ENCODE measurements at regions not wholly inside any gene's neighbourhood (a gene's known extent, or its start where the extent isn't known, plus 50 kb on each side); places are given as distances from the start of the nearest gene placed in this dataset.

DNA sequence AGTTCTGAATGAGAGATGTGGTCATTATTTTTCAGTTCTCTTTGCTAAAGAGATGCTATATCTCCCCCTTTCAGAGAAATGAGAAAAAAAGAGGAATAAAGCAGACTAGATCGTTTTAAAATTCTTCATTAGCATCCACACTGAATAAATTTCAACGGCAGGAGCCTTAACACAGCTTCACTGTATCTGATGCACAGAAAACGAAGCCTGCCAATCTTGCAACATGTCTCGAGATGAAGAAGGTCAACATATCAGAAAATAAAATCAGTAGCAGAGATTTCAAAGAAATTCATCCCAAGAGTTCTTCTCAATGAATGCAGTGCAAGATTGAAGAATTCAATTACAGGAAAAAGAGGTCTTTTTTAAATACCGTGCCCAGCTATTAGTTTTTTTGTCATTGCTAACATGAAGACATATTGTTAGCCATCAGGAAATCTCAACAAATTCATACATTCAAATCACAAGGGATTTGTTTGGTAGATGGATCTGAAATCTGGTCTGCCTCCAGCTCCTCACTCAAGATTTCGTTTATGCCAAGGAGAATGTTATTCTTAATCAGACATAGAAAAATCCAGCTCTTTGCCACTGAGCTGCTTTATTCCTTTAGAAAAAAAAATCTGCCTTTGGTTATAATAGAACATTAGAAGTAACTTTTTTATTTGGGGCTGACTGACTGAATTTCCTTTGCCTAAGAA is 76.4 kb upstream of the DAB1 start:
- ChIA-PET CTCF (no interaction called here), POLR2A (no interaction called here), SMC1A (ENCODE audit: uncharacterized antibody, unreplicated experiment) (no interaction called here), RAD21 (ENCODE audit: unreplicated experiment) (no interaction called here)
- no peak for TF ChIP-seq ZNF24 (IDR thresholded peaks at IDR 0.05)
- TF ChIP-seq, protein P1, sequence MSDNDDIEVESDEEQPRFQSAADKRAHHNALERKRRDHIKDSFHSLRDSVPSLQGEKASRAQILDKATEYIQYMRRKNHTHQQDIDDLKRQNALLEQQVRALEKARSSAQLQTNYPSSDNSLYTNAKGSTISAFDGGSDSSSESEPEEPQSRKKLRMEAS (IDR thresholded peaks at IDR 0.05; ENCODE audit: low read depth, low read length) = no peak
- no peak for TF ChIP-seq KLF5 (IDR thresholded peaks at IDR 0.05; ENCODE audit: partially characterized antibody)
- no peak for TF ChIP-seq POLR2AphosphoS5 (IDR thresholded peaks at IDR 0.05; ENCODE audit: low read length)
- no peak for TF ChIP-seq SMAD1 (IDR thresholded peaks at IDR 0.05; ENCODE audit: low read depth, partially characterized antibody)
- TF ChIP-seq CTCF (IDR thresholded peaks at IDR 0.05 in 2 of 3, conservative IDR thresholded peaks at IDR 0.05 in 1 of 3; ENCODE audit: control insufficient read depth in 2 of 3, extremely low read depth in 1 of 3, insufficient read depth in 1 of 3, low read depth in 3 of 3, low read length in 3 of 3) = no peak
- Histone ChIP-seq H3K4me1 (ENCODE audit: control insufficient read depth, insufficient read depth, low read length) (no peaks in the 10 kb centered on the region), H3K27ac (ENCODE audit: control insufficient read depth, insufficient read depth) (no peak overlapping the region), H3K9ac (ENCODE audit: control insufficient read depth, insufficient read depth, low read length) (no peak overlapping the region), H3K27me3 (replicated peaks in 1 of 2; ENCODE audit: control insufficient read depth in 2 of 2, insufficient read depth in 2 of 2, low read length in 1 of 2) (no peaks in the 10 kb centered on the region), H3K4me2 (ENCODE audit: control insufficient read depth, insufficient read depth) (no peak overlapping the region), H3K4me3 (no peak overlapping the region), H4K20me1 (ENCODE audit: control insufficient read depth, insufficient read depth) (no peaks in the 10 kb centered on the region), H3K36me3 (ENCODE audit: control insufficient read depth in 2 of 2, insufficient read depth in 2 of 2, low read length in 1 of 2) (no peaks in the 10 kb centered on the region), H3K9me3 (replicated peaks; ENCODE audit: control insufficient read depth, insufficient read depth, low read length) (no peaks in the 10 kb centered on the region), H3K79me2 (ENCODE audit: control insufficient read depth, insufficient read depth, low read length) (no peaks in the 10 kb centered on the region), H2AFZ (ENCODE audit: control insufficient read depth, low read depth, low read length) (no peak overlapping the region)
- ATAC-seq = no peak
- 12% methylated on average over 6 of the region's 6 CpGs for WGBS (ENCODE audit: insufficient coverage, insufficient replicate concordance, low lambda C conversion rate, missing lambda C conversion rate)
- intact Hi-C loops (cut with micrococcal nuclease; ENCODE audit: unreplicated experiment) (no loop called here), in situ Hi-C loops (cut with MboI) (no loop called here)
- no TSS peak for BruUV-seq (replicated peaks)
- no peak for DNase-seq (ENCODE audit: low read depth, low spot score)
- no peak for FAIRE-seq

Data from GM12878 (cell line).